ENCODE measurements at regions not wholly inside any gene's neighbourhood (a gene's known extent, or its start where the extent isn't known, plus 50 kb on each side); places are given as distances from the start of the nearest gene placed in this dataset.

DNA sequence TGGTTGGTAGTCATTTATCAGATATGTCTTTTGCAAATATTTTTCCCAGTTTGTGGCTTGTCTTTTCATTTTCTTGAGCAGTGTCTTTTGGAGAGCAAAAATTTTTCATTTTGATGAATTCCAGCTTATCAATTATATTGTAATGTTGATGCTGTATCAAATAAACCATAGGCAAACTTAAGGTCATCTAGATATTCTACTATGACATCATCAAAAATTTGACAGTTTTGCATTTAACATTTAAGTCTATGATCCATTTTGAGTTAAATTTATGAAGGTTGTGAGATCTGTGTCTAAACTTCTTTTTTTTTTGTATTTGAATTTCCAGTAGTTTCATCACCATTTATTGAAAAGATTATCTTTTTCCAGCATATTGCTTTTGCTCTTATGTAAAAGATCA is 505.5 kb upstream of the COX7C start:
- TF ChIP-seq POLR2AphosphoS5 (IDR thresholded peaks at IDR 0.05; ENCODE audit: borderline replicate concordance, low read depth, low read length), result no peak
- TF ChIP-seq EZH2 (IDR thresholded peaks at IDR 0.05), result no peak
